Daoy (cell line): ENCODE measurements at regions not wholly inside any gene's neighbourhood (a gene's known extent, or its start where the extent isn't known, plus 50 kb on each side); places are given as distances from the start of the nearest gene placed in this dataset.
"Not testable (repeated sequence)": the region's sequence is repeated elsewhere in the genome, so short reads cannot be mapped to it uniquely, and the experiment has no call there.

ENCODE experiments used
- DNase-seq: peaks from one replicate; pipeline ENCODE4 v3.0.0-alpha.2; 2015; ENCODE audit warnings: low read depth

DNA sequence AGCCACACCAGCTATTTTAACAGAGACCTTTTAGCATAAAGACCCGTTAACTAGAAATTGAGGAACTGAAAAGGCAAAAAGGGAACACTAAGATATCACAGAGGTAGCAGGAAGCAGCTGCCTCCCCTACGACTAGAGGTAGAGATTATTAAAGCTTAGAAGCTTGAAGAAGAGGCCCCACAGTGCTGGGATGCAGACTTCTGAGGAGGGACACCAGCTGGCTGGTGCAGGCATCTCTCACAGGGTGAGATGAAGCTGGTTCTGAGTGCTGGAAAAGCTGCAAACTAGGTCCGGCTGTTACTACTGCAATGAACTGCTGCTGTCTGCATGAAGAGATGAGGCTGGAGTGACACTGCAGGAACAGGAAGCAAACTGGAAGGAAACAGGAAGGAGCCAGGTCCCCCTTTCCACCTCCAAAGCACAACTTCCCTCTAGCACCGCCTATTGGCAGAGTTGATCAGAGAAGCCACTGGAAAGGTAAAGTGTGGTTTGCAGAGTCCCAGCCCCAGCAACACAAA lies 61.2 kb upstream of the MRPS9 start:
- DNase-seq = peak; percentile 29

DNA sequence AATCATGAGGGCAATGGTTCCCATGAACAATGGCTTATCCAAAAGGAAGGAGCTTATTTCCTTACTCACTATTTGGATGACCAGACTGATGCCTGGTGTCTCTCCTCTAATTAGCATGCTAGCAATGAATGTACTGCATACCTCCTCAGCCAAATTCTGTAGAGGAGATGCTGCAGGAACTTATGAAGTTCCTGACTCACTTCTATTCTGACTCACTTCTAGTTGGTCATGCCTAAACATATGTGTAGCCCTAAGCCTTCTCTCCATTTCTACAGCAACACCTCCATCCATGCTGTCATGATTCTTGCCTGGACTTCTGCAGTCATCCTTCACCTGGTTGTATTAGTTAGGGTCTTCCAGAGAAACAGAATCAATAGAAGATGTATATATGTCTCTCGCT lies 59.9 kb upstream of the MRPS9 start:
- DNase-seq = no peak

DNA sequence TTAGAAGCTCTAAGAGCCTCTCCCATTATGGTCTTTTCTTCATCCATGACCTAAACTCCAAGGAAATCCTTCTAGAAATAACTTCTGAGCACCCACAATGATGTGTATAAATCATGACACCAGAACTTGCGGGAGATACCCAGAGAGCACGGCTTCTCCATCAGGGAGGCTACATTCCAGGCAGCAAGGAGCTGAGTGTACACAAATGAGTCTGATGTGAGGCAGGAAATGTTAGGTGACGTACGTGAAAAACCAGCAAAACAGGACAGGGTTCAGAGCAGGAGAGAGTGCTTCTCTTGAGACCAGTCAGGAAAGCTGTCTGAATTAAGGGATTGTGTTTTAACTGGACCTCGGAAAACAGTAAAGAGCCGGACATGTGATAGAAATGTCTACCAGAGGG lies 58.1 kb upstream of the MRPS9 start:
- DNase-seq = not testable (repeated sequence)

DNA sequence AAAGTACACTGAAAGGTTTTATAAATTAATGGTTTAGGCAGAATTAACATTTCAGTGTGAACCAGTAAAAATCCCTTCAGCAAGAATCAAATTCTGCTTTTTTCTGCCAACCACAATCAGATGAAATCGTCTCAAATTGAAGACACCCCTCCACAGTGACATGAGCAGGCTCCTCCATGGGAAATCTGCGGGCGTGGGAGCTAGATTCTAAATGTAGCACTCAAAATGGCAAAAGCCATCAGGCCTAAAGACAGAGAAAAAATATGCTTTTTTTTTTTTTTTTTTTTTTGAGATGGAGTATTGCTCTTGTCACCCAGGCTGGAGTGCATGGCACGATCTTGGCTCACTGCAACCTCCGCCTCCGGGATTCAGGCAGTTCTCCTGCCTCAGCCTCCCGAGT lies 55.8 kb upstream of the MRPS9 start:
- no peak for DNase-seq
